Lung (tissue), 11 donors: ENCODE measurements at regions not wholly inside any gene's neighbourhood (a gene's known extent, or its start where the extent isn't known, plus 50 kb on each side); places are given as distances from the start of the nearest gene placed in this dataset.

Experiments used
- ATAC-seq: fragments of 200-7000 bp; cut with Tn5 transposase; one replicate; pipeline ENCODE4 v1.9.1; 2020; ENCODE audit warnings: moderate number of reproducible peaks; ENCODE audit not compliant: insufficient read depth, low FRiP score
- DNase-seq, 3 donors: peaks; one replicate each; pipeline ENCODE4 v3.0.0-alpha.2; 2013 to 2017
- H3K27ac ChIP-seq, 2 donors: one replicate each; pipeline ENCODE4 v1.5.1; 2013; ENCODE audit warnings: mild to moderate bottlenecking in 2 of 2, moderate library complexity in 2 of 2, control low read depth in 1 of 2, inconsistent platforms in 1 of 2, low read depth in 1 of 2, low read length in 1 of 2
- H3K27me3 ChIP-seq, 3 donors: one replicate each; pipeline ENCODE4 v1.5.1; 2013; ENCODE audit warnings: low read length in 2 of 3; ENCODE audit not compliant: control insufficient read depth in 3 of 3, insufficient read depth in 3 of 3
- H3K36me3 ChIP-seq, 4 donors: one replicate each; pipeline ENCODE4 v1.5.1; 2013; ENCODE audit warnings: low read length in 4 of 4, mild to moderate bottlenecking in 1 of 4, moderate library complexity in 1 of 4; ENCODE audit not compliant: control insufficient read depth in 4 of 4, insufficient read depth in 4 of 4
- H3K4me1 ChIP-seq, 5 donors: one replicate each; pipeline ENCODE4 v1.5.1; 2013; ENCODE audit warnings: low read length in 5 of 5, mild to moderate bottlenecking in 2 of 5, moderate library complexity in 1 of 5; ENCODE audit not compliant: control insufficient read depth in 5 of 5, insufficient read depth in 5 of 5
- H3K4me3 ChIP-seq: one replicate; pipeline ENCODE4 v1.5.1; 2013; ENCODE audit warnings: mild to moderate bottlenecking, control low read depth, moderate library complexity
- H3K9ac ChIP-seq, 2 donors: one replicate each; pipeline ENCODE4 v1.5.1; 2013; ENCODE audit warnings: low read length in 2 of 2, control low read depth in 1 of 2; ENCODE audit not compliant: insufficient read depth in 1 of 2
- H3K9me3 ChIP-seq, 4 donors: one replicate each; pipeline ENCODE4 v1.5.1; 2013; ENCODE audit warnings: low read length in 3 of 4, mild to moderate bottlenecking in 1 of 4, moderate library complexity in 1 of 4; ENCODE audit not compliant: control insufficient read depth in 4 of 4, insufficient read depth in 3 of 4
- WGBS, 2 donors: extraction: QIAGEN DNeasy Blood & Tissue Kit; methylation state at CpG; one replicate each; pipeline ENCODE4 v1.1.7; 2013; 5-methylcytosine and 5-hydroxymethylcytosine counted together
- TF ChIP-seq, protein P1 (sequence below): IDR thresholded peaks from 2 replicates; pipeline ENCODE4 v1.5.1; 2012; ENCODE audit warnings: mild to moderate bottlenecking; ENCODE audit errors: control extremely low read depth, extremely low read depth
- donor health status: control.
- donor health status: control.
- donor health status: Bipolar disorder and iron deficiency.
- donor health status: healthy.
- donor health status: DM: yes; HTN: yes; CAD: no.

DNA sequence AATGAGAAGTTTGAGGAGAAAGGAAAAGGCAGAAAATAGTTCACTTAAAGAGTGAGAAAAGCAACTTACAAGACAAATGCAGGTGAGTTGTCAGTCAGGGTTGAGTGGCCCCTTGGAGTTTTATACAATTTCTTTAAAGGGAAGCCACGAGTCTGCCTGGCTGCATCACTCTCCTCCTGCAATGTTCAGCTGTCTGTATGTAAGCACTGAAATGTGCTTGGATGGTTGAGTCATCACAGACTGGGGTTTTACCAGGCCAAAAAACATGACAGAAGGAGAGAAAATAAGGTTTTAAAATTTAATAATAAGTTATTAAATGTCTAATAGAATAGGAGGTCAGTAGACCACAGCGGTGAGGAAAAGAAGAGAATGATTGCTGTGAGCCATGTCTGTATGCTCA is 51.0 kb upstream of the FGF14 start:
- Histone ChIP-seq H3K36me3 (no peaks in the 10 kb centered on the region), H3K4me3 (no peak overlapping the region), H3K9me3 (no peaks in the 10 kb centered on the region), H3K27me3 (no peaks in the 10 kb centered on the region), H3K9ac (no peak overlapping the region), H3K27ac (no peak overlapping the region), H3K4me1 (peaks cover 0 to 1% (median 0%) of the 10 kb centered on the region in 5 donors)
- ATAC-seq (no peak), DNase-seq (no peak)
- TF ChIP-seq, protein P1, sequence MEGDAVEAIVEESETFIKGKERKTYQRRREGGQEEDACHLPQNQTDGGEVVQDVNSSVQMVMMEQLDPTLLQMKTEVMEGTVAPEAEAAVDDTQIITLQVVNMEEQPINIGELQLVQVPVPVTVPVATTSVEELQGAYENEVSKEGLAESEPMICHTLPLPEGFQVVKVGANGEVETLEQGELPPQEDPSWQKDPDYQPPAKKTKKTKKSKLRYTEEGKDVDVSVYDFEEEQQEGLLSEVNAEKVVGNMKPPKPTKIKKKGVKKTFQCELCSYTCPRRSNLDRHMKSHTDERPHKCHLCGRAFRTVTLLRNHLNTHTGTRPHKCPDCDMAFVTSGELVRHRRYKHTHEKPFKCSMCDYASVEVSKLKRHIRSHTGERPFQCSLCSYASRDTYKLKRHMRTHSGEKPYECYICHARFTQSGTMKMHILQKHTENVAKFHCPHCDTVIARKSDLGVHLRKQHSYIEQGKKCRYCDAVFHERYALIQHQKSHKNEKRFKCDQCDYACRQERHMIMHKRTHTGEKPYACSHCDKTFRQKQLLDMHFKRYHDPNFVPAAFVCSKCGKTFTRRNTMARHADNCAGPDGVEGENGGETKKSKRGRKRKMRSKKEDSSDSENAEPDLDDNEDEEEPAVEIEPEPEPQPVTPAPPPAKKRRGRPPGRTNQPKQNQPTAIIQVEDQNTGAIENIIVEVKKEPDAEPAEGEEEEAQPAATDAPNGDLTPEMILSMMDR, result no peak
- 79 to 80% methylated on average over 2 of the region's 2 CpGs for WGBS, 2 donors
